GM21381 (cell line): ENCODE measurements at regions not wholly inside any gene's neighbourhood (a gene's known extent, or its start where the extent isn't known, plus 50 kb on each side); places are given as distances from the start of the nearest gene placed in this dataset.
"Not testable (repeated sequence)": the region's sequence is repeated elsewhere in the genome, so short reads cannot be mapped to it uniquely, and the experiment has no call there.

Source experiments
- ATAC-seq: cut with Tn5 transposase; IDR thresholded peaks from one replicate; pipeline ENCODE4 v1.9.1; 2021; ENCODE audit warnings: mild to moderate bottlenecking, moderate library complexity; ENCODE audit not compliant: unreplicated experiment

DNA sequence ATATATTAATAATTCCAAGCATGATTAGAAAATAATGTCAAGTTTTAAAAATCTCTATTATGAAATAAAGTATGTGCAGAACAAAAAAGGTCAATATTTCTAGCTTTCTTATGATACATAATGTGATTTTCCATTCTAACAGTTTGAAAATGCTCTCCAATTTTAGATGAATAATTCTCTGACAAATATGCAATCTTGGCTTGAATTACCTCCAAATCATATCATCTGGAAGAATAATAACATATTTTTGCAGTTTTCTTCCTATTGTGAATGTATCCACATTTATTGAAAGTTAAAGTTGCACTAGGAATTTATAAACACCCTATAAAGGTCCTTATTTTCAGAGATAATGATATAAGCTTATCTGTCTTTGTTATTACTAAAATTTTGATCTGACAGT lies 548.5 kb upstream of the SLC10A2 start:
- ATAC-seq: no peak

DNA sequence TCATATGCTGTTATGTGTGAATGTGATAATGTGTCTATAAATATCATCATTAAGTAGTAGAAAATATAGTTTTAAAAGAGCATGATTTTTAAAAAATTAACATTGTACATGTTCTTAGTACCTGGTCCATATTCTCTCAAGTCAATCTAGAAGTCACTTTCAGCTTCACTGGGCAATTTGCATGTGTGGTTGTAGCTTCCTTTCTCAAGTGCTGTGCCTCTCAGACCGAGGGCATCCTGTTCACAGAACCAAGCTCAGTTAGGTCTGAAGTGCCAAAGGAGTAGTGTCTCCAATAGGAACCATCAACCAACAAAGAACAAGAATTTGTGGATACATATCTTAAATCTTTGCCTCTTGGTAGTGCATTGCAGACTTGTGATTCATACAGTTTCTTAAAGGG lies 541.8 kb upstream of the SLC10A2 start:
- ATAC-seq: peak; percentile 84

- no peak for ATAC-seq
Measured at GRCh38 chr13:103605546-103606326, 539.5 kb upstream of the SLC10A2 start.

GRCh38 chr13:103599870-103600269 lies 533.7 kb upstream of the SLC10A2 start:
- not testable (repeated sequence) for ATAC-seq

DNA sequence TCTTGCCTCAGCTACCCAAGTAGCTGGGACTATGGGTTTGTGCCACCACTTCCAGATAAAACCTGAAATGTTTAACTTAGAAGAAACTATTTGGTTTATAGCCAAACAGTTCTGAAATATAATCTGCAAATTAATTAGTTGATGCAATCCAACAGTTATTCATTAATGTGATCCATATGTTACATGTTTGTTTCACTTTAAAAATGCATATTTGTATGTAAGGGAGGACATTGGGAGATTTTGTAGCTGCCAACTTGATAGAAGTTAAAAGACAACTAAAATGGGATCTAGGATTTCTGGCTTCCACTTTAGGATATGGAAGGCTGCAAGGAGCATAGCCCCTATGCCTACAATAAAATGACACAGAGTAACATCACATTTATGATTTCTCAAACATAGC lies 532.5 kb upstream of the SLC10A2 start:
- ATAC-seq: no peak

GRCh38 chr13:103573446-103573845 lies 507.2 kb upstream of the SLC10A2 start:
- ATAC-seq: no peak

DNA sequence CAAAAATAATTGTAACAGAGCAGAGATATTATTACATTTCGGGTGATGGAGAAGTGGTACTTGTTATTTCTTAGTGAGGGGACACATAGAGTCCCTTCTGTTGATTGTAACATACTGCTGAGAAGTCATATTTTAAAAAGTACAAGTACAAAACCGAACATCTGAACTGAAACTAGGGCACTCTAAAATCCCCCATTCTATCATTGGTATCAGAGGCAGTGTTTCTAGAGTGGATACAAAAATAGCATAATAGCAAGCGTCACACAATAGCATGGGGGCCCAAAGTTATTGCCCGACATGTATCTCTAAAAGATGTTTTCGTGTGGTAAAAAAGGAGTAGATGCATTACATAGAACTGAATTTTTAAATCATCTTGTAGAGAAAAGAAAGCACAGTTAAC lies 502.1 kb upstream of the SLC10A2 start:
- ATAC-seq: no peak

DNA sequence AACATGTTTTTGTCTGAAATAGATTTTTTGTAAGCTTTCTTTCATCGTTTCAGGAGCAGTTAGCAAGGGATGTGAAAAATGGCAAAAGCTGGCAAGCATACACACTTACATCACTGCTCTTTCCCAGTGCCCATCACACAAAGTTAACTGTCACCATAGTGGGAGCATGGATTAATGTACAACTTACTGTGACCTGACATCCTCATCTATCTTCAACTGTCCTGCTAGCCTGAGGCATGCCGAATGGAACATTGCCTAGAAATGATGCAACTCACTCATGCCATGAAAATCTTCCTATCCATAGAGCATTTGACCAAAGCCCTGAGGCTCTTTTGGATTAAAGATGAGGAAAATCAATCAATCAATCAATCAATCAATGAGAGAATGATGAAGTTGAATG lies 491.7 kb upstream of the SLC10A2 start:
- ATAC-seq: no peak

GRCh38 chr13:103556681-103557080 lies 490.5 kb upstream of the SLC10A2 start:
- ATAC-seq: no peak

DNA sequence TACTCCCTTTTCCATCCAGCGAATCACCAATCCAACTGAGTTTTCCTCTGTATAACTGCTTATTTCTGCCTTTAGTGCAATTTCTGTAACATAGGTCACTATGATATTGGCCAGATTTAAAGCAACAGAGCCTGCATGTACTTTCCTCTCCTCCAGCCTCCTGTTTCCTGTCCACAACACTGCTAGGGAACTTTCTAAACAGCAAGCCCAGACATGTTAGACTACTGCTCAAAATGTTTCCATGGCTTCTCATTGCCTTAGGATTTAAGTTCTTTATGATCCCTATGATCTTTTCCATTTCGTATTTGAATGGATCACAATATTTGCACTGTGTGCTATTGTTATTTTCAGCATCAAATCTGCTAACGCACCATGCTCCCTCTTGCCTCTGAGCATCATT lies 481.7 kb upstream of the SLC10A2 start:
- no peak for ATAC-seq

GRCh38 chr13:103546271-103546670 lies 480.1 kb upstream of the SLC10A2 start:
- no peak for ATAC-seq

DNA sequence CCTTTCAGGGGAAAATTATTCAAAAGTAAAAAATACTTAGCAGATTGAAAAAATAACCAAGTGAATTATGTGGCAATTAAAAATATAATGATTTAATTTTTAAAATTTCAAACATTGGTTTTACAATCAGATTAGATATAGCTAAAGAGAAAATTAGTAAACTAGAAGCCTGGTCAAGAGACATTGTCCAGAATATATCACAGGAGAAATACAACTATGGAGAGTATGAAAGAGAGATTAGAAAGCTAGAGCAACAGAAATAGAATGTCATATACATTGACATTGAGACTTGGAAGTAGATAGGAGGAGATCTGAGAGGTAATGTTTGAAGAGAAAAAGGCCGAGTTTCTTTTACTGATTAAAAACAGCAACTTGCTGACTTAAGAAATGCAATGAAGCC lies 476.4 kb upstream of the SLC10A2 start:
- ATAC-seq: no peak

DNA sequence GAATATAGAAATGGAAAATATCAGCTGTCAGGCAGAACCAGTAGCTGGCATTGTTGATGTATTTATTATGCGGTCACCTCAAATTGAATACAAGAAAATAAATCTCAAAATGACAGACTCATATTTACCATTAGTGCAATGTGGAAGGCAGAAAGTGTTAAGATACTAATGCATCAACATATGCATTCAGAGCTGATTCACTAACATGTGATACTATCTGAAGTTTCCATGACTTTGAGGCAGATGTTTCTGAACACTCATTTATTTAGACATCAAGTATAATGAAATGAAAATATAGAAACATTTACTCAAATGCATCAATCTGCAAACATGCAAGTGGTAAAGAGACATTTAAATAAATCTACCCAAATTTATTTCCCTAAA lies 474.2 kb upstream of the SLC10A2 start:
- ATAC-seq: no peak

DNA sequence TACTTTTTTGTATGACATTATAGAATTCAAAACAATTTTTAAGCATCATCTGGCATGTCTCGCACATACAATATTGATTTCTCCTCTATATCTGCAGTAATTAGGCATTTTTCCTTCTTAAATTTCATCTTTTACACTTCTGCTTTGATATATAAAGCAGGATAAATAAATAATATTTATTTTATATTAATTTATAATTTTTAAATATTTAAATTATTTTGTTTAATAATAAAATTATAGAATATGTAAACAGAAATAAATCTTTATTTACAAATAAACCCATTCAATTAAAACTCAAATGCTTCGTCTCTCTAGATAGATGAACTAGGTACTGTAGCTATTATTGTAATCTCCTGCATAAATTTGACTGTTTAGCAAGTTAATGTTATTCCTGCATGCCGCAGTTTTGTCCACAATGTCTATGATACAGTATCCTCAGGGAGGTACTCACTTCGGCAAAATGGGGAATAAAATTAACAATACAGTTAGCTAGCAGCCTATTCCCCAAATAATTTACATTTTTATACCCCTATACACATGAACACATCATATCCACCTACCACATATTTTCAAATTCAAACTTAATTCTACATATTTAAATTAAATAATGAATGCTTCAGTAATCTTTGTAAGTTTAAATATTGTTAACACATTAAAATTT lies 473.6 kb upstream of the SLC10A2 start:
- no peak for ATAC-seq

GRCh38 chr13:103539265-103539664 lies 473.0 kb upstream of the SLC10A2 start:
- ATAC-seq: no peak

DNA sequence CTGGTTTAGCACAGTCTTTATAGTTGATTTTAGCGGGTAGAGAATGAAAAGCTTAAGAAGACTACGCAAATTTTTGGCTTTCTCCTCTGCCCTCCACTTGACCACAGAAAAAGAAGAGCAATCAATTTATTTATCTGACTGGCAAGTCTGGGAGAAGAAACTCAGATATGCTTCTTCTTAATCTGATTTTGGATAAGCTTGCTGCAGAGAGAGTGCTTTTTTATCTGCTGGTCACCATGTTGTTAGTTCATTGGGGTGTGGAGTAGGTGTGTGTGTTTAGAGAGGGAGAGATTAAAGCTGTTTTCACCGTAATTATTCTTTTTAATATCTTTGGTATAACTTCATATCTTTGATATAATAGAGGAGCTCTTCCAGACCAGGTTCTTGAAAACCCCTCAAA lies 471.4 kb upstream of the SLC10A2 start:
- no peak for ATAC-seq

DNA sequence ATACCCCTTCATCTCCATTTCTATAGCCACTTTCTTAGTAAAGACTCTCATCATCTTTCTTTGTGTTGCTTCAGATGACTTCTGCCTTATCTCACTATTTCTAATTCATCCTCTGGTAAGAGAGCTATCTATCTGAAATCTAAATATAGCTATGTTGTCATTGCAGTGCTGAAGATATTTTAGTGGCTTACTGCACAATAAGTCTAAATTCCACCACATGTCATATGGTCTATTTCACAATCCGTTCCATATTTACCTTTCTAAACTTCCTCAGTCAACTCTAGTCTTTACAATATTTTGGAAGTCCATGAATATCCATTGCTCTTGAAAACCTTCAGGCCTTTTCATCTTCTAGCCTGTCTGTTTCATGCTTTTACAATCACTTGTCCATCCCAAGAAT lies 465.1 kb upstream of the SLC10A2 start:
- ATAC-seq: no peak

DNA sequence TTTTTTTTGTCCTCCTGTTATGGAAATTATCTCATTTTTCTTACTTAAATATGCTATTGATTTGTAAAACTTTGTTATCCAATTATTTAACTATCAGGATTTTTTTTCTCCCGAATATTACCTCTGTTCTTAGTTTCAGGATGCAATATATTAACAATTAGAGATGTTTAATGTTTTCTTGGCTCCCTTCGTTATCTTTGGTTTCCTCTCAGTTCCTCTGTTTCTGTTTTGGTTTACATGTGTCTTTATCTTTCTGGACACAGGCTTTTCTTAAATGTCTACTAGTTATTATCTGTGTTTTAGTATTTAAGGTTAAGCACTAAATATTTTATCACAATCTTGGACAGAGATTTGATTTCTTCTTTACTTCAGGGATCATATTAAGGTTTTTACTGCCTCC lies 462.2 kb upstream of the SLC10A2 start:
- no peak for ATAC-seq

DNA sequence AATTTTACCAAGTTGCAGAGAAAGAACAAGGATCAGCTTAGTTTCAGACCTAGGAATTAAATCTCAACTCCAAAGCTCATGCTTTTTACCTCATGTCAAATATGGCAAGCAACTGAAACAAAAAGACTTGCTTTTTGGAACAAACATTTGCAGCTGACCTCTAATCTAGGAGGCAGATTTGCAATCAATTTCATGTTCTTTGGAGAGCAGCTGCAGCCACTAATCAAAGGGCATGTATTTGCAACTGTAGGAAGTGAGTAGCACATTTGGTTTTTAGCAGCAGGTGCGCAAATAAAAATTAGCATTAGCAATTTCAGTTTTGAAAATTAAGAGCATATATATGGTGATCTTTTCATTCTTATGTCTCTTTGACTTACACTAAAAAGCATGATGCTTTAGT lies 459.3 kb upstream of the SLC10A2 start:
- no peak for ATAC-seq

DNA sequence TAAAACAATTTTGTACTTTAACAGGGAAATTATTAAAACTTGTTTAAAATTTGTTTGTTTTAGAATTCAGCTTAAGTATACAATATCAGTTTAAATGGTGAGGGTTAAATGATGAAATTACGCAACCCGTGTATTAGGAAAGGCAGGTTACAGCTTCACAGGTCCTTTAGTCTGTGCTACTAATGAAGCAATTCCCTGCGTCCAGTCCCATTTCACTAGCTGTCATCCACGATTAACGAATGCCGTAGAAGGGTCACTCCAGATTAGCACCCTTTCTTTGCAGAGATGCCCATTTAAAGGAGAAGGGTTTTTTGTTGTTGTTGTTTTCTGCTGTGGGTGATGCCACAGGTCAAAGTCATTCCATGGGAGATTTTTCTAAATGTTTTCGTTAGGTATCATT lies 457.6 kb upstream of the SLC10A2 start:
- no peak for ATAC-seq

DNA sequence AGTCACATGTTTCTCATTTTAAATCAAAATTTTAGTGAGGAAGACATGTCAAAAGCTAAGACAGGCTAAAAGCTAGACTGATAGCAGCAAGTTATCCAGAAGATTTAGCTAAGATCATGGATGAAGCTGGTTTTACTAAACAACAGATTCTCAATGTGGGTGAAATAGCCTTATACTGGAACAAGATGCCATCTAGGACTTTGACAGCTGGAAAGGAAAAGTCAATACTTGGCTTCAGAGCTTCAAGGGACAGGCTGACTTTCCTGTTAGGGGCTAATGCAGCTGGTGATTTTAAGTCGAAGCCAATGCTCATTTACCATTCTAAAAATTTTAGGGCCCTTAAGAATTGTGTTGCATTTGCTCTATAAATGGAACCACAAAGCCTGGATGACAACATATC lies 455.3 kb upstream of the SLC10A2 start:
- no peak for ATAC-seq

DNA sequence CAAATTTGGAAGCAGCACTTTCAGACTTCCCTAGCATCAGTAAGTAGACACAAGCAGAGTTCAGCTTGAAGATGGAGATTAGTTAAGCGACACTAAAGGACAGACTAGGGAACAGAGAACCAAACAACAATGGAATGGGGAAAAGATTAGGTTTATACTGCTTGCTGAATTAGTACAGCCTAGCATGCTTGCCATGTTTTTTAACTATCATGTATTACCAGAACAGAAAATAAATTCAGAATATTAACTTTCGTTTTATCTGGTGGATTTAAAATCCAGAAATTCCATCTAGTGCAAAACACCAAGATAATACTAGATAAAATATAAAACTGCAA lies 451.5 kb upstream of the SLC10A2 start:
- ATAC-seq: no peak
